ENCODE measurements at regions not wholly inside any gene's neighbourhood (a gene's known extent, or its start where the extent isn't known, plus 50 kb on each side); places are given as distances from the start of the nearest gene placed in this dataset.

DNA sequence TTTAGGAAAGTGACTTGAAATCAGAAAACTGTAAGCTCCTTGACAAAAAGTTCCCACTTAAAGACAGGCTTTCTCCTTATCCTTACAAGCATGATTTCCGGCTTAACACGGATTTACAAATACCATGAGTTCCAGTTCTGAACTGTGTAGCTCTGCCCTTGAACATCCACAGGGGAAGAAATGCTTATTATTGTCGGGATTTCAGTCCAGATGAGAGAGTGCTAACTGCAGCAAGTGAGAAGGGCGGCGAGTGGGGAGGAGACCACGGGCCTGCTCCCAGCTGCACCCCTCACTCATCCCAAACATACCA, 73.1 kb downstream of the LRRC30 start:
- no peak for ATAC-seq
- TF ChIP-seq NCOA1 (CRISPR knock-in tag; IDR thresholded peaks at IDR 0.05) (no peak), ZNF562 (CRISPR knock-in tag; IDR thresholded peaks at IDR 0.05; ENCODE audit: borderline replicate concordance) (no peak), MATR3 (CRISPR knock-in tag; IDR thresholded peaks at IDR 0.05) (no peak), DMAP1 (CRISPR knock-in tag; IDR thresholded peaks at IDR 0.05) (no peak), ZNF136 (CRISPR knock-in tag; IDR thresholded peaks at IDR 0.05; ENCODE audit: low read depth) (no peak), ZBTB42 (CRISPR knock-in tag; IDR thresholded peaks at IDR 0.05) (no peak), ZNF546 (CRISPR knock-in tag; conservative IDR thresholded peaks at IDR 0.05) (no peak), ZFYVE20 (CRISPR knock-in tag; IDR thresholded peaks at IDR 0.05; ENCODE audit: borderline replicate concordance, low read depth) (no peak), ZBTB3 (CRISPR knock-in tag; IDR thresholded peaks at IDR 0.05; ENCODE audit: borderline replicate concordance, low read depth) (no peak), ZNF614 (CRISPR knock-in tag; IDR thresholded peaks at IDR 0.05; ENCODE audit: borderline replicate concordance) (no peak)
- TF ChIP-seq, protein P1, sequence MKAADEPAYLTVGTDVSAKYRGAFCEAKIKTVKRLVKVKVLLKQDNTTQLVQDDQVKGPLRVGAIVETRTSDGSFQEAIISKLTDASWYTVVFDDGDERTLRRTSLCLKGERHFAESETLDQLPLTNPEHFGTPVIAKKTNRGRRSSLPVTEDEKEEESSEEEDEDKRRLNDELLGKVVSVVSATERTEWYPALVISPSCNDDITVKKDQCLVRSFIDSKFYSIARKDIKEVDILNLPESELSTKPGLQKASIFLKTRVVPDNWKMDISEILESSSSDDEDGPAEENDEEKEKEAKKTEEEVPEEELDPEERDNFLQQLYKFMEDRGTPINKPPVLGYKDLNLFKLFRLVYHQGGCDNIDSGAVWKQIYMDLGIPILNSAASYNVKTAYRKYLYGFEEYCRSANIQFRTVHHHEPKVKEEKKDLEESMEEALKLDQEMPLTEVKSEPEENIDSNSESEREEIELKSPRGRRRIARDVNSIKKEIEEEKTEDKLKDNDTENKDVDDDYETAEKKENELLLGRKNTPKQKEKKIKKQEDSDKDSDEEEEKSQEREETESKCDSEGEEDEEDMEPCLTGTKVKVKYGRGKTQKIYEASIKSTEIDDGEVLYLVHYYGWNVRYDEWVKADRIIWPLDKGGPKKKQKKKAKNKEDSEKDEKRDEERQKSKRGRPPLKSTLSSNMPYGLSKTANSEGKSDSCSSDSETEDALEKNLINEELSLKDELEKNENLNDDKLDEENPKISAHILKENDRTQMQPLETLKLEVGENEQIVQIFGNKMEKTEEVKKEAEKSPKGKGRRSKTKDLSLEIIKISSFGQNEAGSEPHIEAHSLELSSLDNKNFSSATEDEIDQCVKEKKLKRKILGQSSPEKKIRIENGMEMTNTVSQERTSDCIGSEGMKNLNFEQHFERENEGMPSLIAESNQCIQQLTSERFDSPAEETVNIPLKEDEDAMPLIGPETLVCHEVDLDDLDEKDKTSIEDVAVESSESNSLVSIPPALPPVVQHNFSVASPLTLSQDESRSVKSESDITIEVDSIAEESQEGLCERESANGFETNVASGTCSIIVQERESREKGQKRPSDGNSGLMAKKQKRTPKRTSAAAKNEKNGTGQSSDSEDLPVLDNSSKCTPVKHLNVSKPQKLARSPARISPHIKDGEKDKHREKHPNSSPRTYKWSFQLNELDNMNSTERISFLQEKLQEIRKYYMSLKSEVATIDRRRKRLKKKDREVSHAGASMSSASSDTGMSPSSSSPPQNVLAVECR (CRISPR knock-in tag; IDR thresholded peaks at IDR 0.05; ENCODE audit: borderline replicate concordance), result no peak
- TF ChIP-seq, protein P2, sequence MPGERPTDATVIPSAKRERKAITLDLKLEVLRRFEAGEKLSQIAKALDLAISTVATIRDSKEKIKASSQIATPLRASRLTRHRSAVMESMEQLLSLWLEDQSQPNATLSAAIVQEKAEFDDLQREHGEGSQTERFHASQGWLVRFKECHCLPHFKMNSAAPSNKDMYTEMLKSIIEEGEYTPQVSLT (CRISPR knock-in tag; IDR thresholded peaks at IDR 0.05; ENCODE audit: borderline replicate concordance, low read depth), result no peak
- TF ChIP-seq, protein P3, sequence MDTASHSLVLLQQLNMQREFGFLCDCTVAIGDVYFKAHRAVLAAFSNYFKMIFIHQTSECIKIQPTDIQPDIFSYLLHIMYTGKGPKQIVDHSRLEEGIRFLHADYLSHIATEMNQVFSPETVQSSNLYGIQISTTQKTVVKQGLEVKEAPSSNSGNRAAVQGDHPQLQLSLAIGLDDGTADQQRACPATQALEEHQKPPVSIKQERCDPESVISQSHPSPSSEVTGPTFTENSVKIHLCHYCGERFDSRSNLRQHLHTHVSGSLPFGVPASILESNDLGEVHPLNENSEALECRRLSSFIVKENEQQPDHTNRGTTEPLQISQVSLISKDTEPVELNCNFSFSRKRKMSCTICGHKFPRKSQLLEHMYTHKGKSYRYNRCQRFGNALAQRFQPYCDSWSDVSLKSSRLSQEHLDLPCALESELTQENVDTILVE (CRISPR knock-in tag; IDR thresholded peaks at IDR 0.05), result no peak
- CTCF ChIA-PET (ENCODE audit: low intra/inter-chr PET ratio, low total read pairs), result interaction anchor here (0.6 kb wide), 1 partner anchor 15 kb away, joined by 3 read pairs; no protein-coding TSS in a partner anchor
- intact Hi-C loops (cut with micrococcal nuclease; ENCODE audit: unreplicated experiment) (no loop called here), in situ Hi-C loops (cut with HindIII; ENCODE audit: extremely low pct_ligation_motif_present, low pct_unique_long_range_greater_than_20kb) (no loop called here)
- no peak for DNase-seq (ENCODE audit: low spot score)
- WGBS (ENCODE audit: low lambda C conversion rate), result 54% methylated on average over 6 of the region's 6 CpGs
- H4K20me1 ChIP-seq (ENCODE audit: insufficient read depth, low read length), result no peaks in the 10 kb centered on the region
- H3K4me2 ChIP-seq (ENCODE audit: low read depth, low read length), result no peak overlapping the region
- no peak overlapping the region for H3K9ac ChIP-seq (ENCODE audit: insufficient read depth, low read depth, low read length)
- no peak overlapping the region for H3K27ac ChIP-seq (ENCODE audit: extremely low read length, insufficient read depth, low read length)
- POLR2A ChIA-PET, result no interaction called here
- BruUV-seq (replicated peaks), result no TSS peak
- FAIRE-seq, result no peak
- peaks cover 15% of the 10 kb centered on the region; the same call in 1 of the 2 replicates for H3K4me1 ChIP-seq (ENCODE audit: insufficient read depth, low read length)
- H3K9me3 ChIP-seq (ENCODE audit: low read length), result no peaks in the 10 kb centered on the region
- no peak overlapping the region for H3K4me3 ChIP-seq (replicated peaks in 1 of 3; ENCODE audit: insufficient read depth in 1 of 3, low read depth in 2 of 3, low read length in 3 of 3)
- H2AFZ ChIP-seq (ENCODE audit: low read length), result no peak overlapping the region
- no peaks in the 10 kb centered on the region for H3K36me3 ChIP-seq (replicated peaks in 1 of 2; ENCODE audit: control insufficient read depth in 1 of 2, insufficient read depth in 2 of 2, low read length in 2 of 2)
- peaks cover 0 to 4% of the 10 kb centered on the region in 2 experiments; a peak in 2 of 5 replicates for H3K27me3 ChIP-seq (ENCODE audit: control insufficient read depth in 1 of 2, insufficient read depth in 2 of 2, low read length in 2 of 2)
- no peaks in the 10 kb centered on the region for H3K79me2 ChIP-seq (ENCODE audit: insufficient read depth, low read length)
